GM12878 (cell line): ENCODE measurements at regions not wholly inside any gene's neighbourhood (a gene's known extent, or its start where the extent isn't known, plus 50 kb on each side); places are given as distances from the start of the nearest gene placed in this dataset.

Experiments
- ATAC-seq: fragments of 200-7000 bp; cut with Tn5 transposase; 3 replicates; pipeline ENCODE4 v1.9.1; 2020; ENCODE audit warnings: mild to moderate bottlenecking, moderate library complexity
- BruUV-seq: library from RNA; stranded (reverse); fragments of 400-500 nt; replicated peaks from 2 replicates; lab custom pipeline; 2021; lab: Mats Ljungman, UMichigan
- CTCF ChIA-PET: fragments of 300-600 bp; sonication (Branson Sonifier 250); formaldehyde crosslinking; extraction: SDS; loops from one replicate; lab custom pipeline; 2021; ENCODE audit warnings: inconsistent platforms; lab: Yijun Ruan, JAX
- POLR2A ChIA-PET: fragments of 350-600 bp; formaldehyde crosslinking; extraction: SDS; loops from one replicate; lab custom pipeline; 2021; ENCODE audit warnings: inconsistent platforms; lab: Charles Lee
- RAD21 ChIA-PET: fragments of 300-600 bp; sonication (Branson Sonifier 250); formaldehyde crosslinking; loops from one replicate; lab custom pipeline; 2023; ENCODE audit warnings: antibody characterized with exemption; ENCODE audit not compliant: unreplicated experiment; lab: Charles Lee
- SMC1A ChIA-PET: fragments of 300-600 bp; sonication (Branson Sonifier 250); formaldehyde crosslinking; loops from one replicate; lab custom pipeline; 2023; ENCODE audit not compliant: unreplicated experiment, uncharacterized antibody; lab: Charles Lee
- DNase-seq: peaks from one replicate; pipeline ENCODE4 v3.0.0-alpha.2; 2011; ENCODE audit warnings: low read depth, low spot score
- FAIRE-seq: peaks from 3 replicates; lab custom pipeline; 2011; peaks lifted over from hg19 to GRCh38; lab: Jason Lieb, UNC
- H2AFZ ChIP-seq: 2 replicates; pipeline ENCODE4 v1.6.0; 2011; ENCODE audit warnings: low read depth, low read length, control low read depth; ENCODE audit not compliant: control insufficient read depth
- H3K27ac ChIP-seq: 2 replicates; pipeline ENCODE4 v1.5.1; 2011; ENCODE audit warnings: control low read depth; ENCODE audit not compliant: control insufficient read depth, insufficient read depth
- H3K27me3 ChIP-seq, 2 experiments: replicated peaks in 1 of 2; 2 replicates each; pipeline versions ENCODE4 v1.6.0 to v1.6.1; 2011; ENCODE audit warnings: low read length in 1 of 2; ENCODE audit not compliant: control insufficient read depth in 2 of 2, insufficient read depth in 2 of 2
- H3K36me3 ChIP-seq, 2 experiments: 2 replicates each; pipeline ENCODE4 v1.5.1; 2011; ENCODE audit warnings: low read length in 1 of 2; ENCODE audit not compliant: control insufficient read depth in 2 of 2, insufficient read depth in 2 of 2
- H3K4me1 ChIP-seq: 2 replicates; pipeline ENCODE4 v1.6.1; 2011; ENCODE audit warnings: mild to moderate bottlenecking, low read length, moderate library complexity, mixed read lengths; ENCODE audit not compliant: control insufficient read depth, insufficient read depth
- H3K4me2 ChIP-seq: 2 replicates; pipeline ENCODE4 v1.6.0; 2011; ENCODE audit warnings: control low read depth; ENCODE audit not compliant: control insufficient read depth, insufficient read depth
- H3K4me3 ChIP-seq: fragments of 200-600 bp; sonication (generic); 2 replicates; pipeline ENCODE4 v1.5.1; 2016
- H3K79me2 ChIP-seq: 2 replicates; pipeline ENCODE4 v1.6.0; 2011; ENCODE audit warnings: low read length; ENCODE audit not compliant: control insufficient read depth, insufficient read depth
- H3K9ac ChIP-seq: 2 replicates; pipeline ENCODE4 v1.8.0; 2011; ENCODE audit warnings: low read length, control low read depth, mixed read lengths; ENCODE audit not compliant: control insufficient read depth, insufficient read depth
- H3K9me3 ChIP-seq: replicated peaks from 3 replicates; pipeline ENCODE4 v1.5.1; 2011; ENCODE audit warnings: mild to moderate bottlenecking, low read length; ENCODE audit not compliant: control insufficient read depth, insufficient read depth
- H4K20me1 ChIP-seq: 2 replicates; pipeline ENCODE4 v1.6.0; 2011; ENCODE audit not compliant: control insufficient read depth, insufficient read depth
- BCL3 ChIP-seq: IDR thresholded peaks from 2 replicates; pipeline ENCODE4 v1.6.1; 2011; ENCODE audit warnings: borderline replicate concordance, low read depth, mild to moderate bottlenecking, moderate library complexity, low read length; ENCODE audit not compliant: insufficient read depth, poor library complexity, severe bottlenecking
- BRCA1 ChIP-seq: IDR thresholded peaks from 2 replicates; pipeline ENCODE4 v1.6.1; 2011; ENCODE audit warnings: low read depth, low read length, improper control_type of control experiment
- CHD2 ChIP-seq: IDR thresholded peaks from 2 replicates; pipeline ENCODE4 v1.6.1; 2011; ENCODE audit warnings: low read depth, low read length, improper control_type of control experiment, borderline replicate concordance
- CREM ChIP-seq: IDR thresholded peaks from 2 replicates; pipeline ENCODE4 v1.6.1; 2014; ENCODE audit warnings: antibody characterized with exemption, low read depth
- ELK1 ChIP-seq: IDR thresholded peaks from 2 replicates; pipeline ENCODE4 v1.6.1; 2012; ENCODE audit warnings: low read depth, low read length, improper control_type of control experiment
- EP300 ChIP-seq, 2 experiments: fragments of 150-350 bp in 1 of 2; IDR thresholded peaks; 2 replicates each; pipeline ENCODE4 v1.6.1; 2011 to 2012; ENCODE audit warnings: low read depth in 2 of 2, low read length in 2 of 2, borderline replicate concordance in 1 of 2, improper control_type of control experiment in 1 of 2, inconsistent platforms in 1 of 2; ENCODE audit not compliant: control insufficient read depth in 1 of 2
- ESRRA ChIP-seq: IDR thresholded peaks from 2 replicates; pipeline ENCODE4 v1.6.1; 2012; ENCODE audit warnings: mild to moderate bottlenecking, low read length, improper control_type of control experiment
- HCFC1 ChIP-seq: fragments of 150-350 bp; IDR thresholded peaks from 2 replicates; pipeline ENCODE4 v1.6.1; 2014; ENCODE audit warnings: low read length
- HDGF ChIP-seq: fragments of 450-650 bp; IDR thresholded peaks from 2 replicates; pipeline ENCODE4 v1.6.1; 2016; ENCODE audit warnings: antibody characterized with exemption
- KAT2A ChIP-seq: conservative IDR thresholded peaks from 2 replicates; pipeline ENCODE4 v1.6.1; 2011; ENCODE audit warnings: low read depth, low read length; ENCODE audit not compliant: control insufficient read depth
- POLR2AphosphoS2 ChIP-seq: IDR thresholded peaks from 2 replicates; pipeline ENCODE4 v1.6.1; 2011; ENCODE audit warnings: low read depth, mild to moderate bottlenecking, low read length, improper control_type of control experiment, moderate library complexity
- RCOR1 ChIP-seq: conservative IDR thresholded peaks from 2 replicates; pipeline ENCODE4 v1.6.1; 2012; ENCODE audit warnings: low read depth, low read length, improper control_type of control experiment
- SMARCA5 ChIP-seq: fragments of 450-650 bp; IDR thresholded peaks from 2 replicates; pipeline ENCODE4 v1.6.1; 2017; ENCODE audit warnings: mild to moderate bottlenecking
- STAT1 ChIP-seq: fragments of 450-650 bp; conservative IDR thresholded peaks from 2 replicates; pipeline ENCODE4 v1.6.1; 2014; ENCODE audit warnings: antibody characterized with exemption, mild to moderate bottlenecking
- SUZ12 ChIP-seq: fragments of 200-600 bp; sonication (generic); IDR thresholded peaks from one replicate; pipeline ENCODE4 v1.6.1; 2018; ENCODE audit warnings: antibody characterized with exemption, mild to moderate bottlenecking; ENCODE audit not compliant: unreplicated experiment
- TARDBP ChIP-seq: IDR thresholded peaks from 2 replicates; pipeline ENCODE4 v1.6.1; 2016; ENCODE audit warnings: borderline replicate concordance
- USF1 ChIP-seq: IDR thresholded peaks from 2 replicates; pipeline ENCODE4 v1.6.1; 2011; ENCODE audit warnings: borderline replicate concordance, low read depth, mild to moderate bottlenecking, moderate library complexity, mixed read lengths, low read length; ENCODE audit not compliant: insufficient read depth; ENCODE audit errors: extremely low read length
- ZBTB40 ChIP-seq: fragments of 450-650 bp; IDR thresholded peaks from 2 replicates; pipeline ENCODE4 v1.6.1; 2016; ENCODE audit warnings: mild to moderate bottlenecking, moderate library complexity, borderline replicate concordance
- WGBS: methylation state at CpG from one replicate; pipeline ENCODE4 v1.1.6; 2016; ENCODE audit warnings: low lambda C conversion rate; ENCODE audit not compliant: insufficient replicate concordance, insufficient coverage; ENCODE audit errors: missing lambda C conversion rate; 5-methylcytosine and 5-hydroxymethylcytosine counted together
- in situ Hi-C: fragments of 300-500 bp; cut with MboI; formaldehyde crosslinking; loops from 9 replicates; pipeline ENCODE4 v1.14.3; 2018; ENCODE audit warnings: mixed read lengths
- intact Hi-C: fragments of 100-400 bp; cut with micrococcal nuclease; formaldehyde crosslinking; loops from one replicate; pipeline ENCODE4 v1.14.2; 2022; ENCODE audit not compliant: unreplicated experiment

GRCh38 chr5:3996707-3997336, 401.2 kb downstream of the IRX1 start:
- no TSS peak for BruUV-seq
- Histone ChIP-seq H3K4me3 (no peak overlapping the region), H3K9ac (no peak overlapping the region), H3K4me2 (no peak overlapping the region), H3K27ac (no peak overlapping the region), H2AFZ (no peak overlapping the region), H4K20me1 (no peaks in the 10 kb centered on the region), H3K79me2 (no peaks in the 10 kb centered on the region), H3K4me1 (no peaks in the 10 kb centered on the region), H3K9me3 (no peaks in the 10 kb centered on the region; the same call in 2 of the 3 replicates), H3K36me3 (no peaks in the 10 kb centered on the region), H3K27me3 (no peaks in the 10 kb centered on the region)
- ATAC-seq, result no peak
- 24% methylated on average over 11 of the region's 11 CpGs for WGBS
- CTCF ChIA-PET, result no interaction called here
- in situ Hi-C loops (no loop called here), intact Hi-C loops (no loop called here)
- RAD21 ChIA-PET, result no interaction called here
- no peak for DNase-seq
- POLR2A ChIA-PET, result no interaction called here
- SMC1A ChIA-PET, result no interaction called here
- FAIRE-seq, result no peak
- TF ChIP-seq USF1 (no peak), ESRRA (no peak), ELK1 (no peak), HDGF (no peak), POLR2AphosphoS2 (no peak), ZBTB40 (no peak), SMARCA5 (no peak), SUZ12 (no peak), CREM (no peak), CHD2 (no peak), TARDBP (no peak), RCOR1 (no peak), BCL3 (no peak), EP300 (IDR thresholded peaks at IDR 0.05; ENCODE audit: borderline replicate concordance in 1 of 2, control insufficient read depth in 1 of 2, low read depth in 2 of 2, low read length in 2 of 2) (no peak), KAT2A (no peak), STAT1 (no peak), HCFC1 (no peak), BRCA1 (no peak)
